ACHN (cell line): ENCODE measurements at regions not wholly inside any gene's neighbourhood (a gene's known extent, or its start where the extent isn't known, plus 50 kb on each side); places are given as distances from the start of the nearest gene placed in this dataset.

Experiments used
- DNase-seq: peaks from one replicate; pipeline ENCODE4 v3.0.0-alpha.2; 2015
- in situ Hi-C: cut with HindIII; loops from 2 replicates; pipeline ENCODE4 v1.10.0; 2017; ENCODE audit warnings: low sequenced_read_pairs, low pct_ligation_motif_present, low pct_unique_long_range_greater_than_20kb

GRCh38 chr3:25038271-25038670, 389.8 kb upstream of the RARB start:
- in situ Hi-C loops, result no loop called here
- no peak for DNase-seq

GRCh38 chr3:25038922-25039321, 389.1 kb upstream of the RARB start:
- no peak for DNase-seq
- in situ Hi-C loops, result no loop called here

- in situ Hi-C loops, result no loop called here
- DNase-seq, result no peak
Measured at GRCh38 chr3:25040748-25041147, 387.3 kb upstream of the RARB start.

GRCh38 chr3:25041871-25042584, 386.0 kb upstream of the RARB start:
- no peak for DNase-seq
- in situ Hi-C loops, result no loop called here

GRCh38 chr3:25043177-25043576, 384.9 kb upstream of the RARB start:
- no peak for DNase-seq
- in situ Hi-C loops, result no loop called here

- in situ Hi-C loops, result no loop called here
- DNase-seq, result no peak
Measured at GRCh38 chr3:25043749-25044148, 384.3 kb upstream of the RARB start.

GRCh38 chr3:25044762-25045710, 383.0 kb upstream of the RARB start:
- DNase-seq, result no peak
- in situ Hi-C loops, result no loop called here

GRCh38 chr3:25046911-25047771, 380.9 kb upstream of the RARB start:
- in situ Hi-C loops, result no loop called here
- DNase-seq, result no peak

- in situ Hi-C loops, result no loop called here
- DNase-seq, result no peak
Measured at GRCh38 chr3:25049304-25049703, 378.8 kb upstream of the RARB start.

GRCh38 chr3:25053360-25053759, 374.7 kb upstream of the RARB start:
- in situ Hi-C loops, result no loop called here
- no peak for DNase-seq

GRCh38 chr3:25056036-25056755, 371.9 kb upstream of the RARB start:
- in situ Hi-C loops, result no loop called here
- DNase-seq, result no peak

GRCh38 chr3:25056803-25057351, 371.2 kb upstream of the RARB start:
- in situ Hi-C loops, result no loop called here
- no peak for DNase-seq

GRCh38 chr3:25057379-25057778, 370.7 kb upstream of the RARB start:
- no peak for DNase-seq
- in situ Hi-C loops, result no loop called here

GRCh38 chr3:25064681-25065080, 363.4 kb upstream of the RARB start:
- in situ Hi-C loops, result no loop called here
- no peak for DNase-seq

GRCh38 chr3:25069970-25070369, 358.1 kb upstream of the RARB start:
- in situ Hi-C loops, result no loop called here
- DNase-seq, result no peak

- no peak for DNase-seq
- in situ Hi-C loops, result no loop called here
Measured at GRCh38 chr3:25071846-25072245, 356.2 kb upstream of the RARB start.

GRCh38 chr3:25073423-25073822, 354.6 kb upstream of the RARB start:
- DNase-seq, result no peak
- in situ Hi-C loops, result no loop called here

GRCh38 chr3:25074149-25074548, 353.9 kb upstream of the RARB start:
- DNase-seq, result no peak

More at GRCh38 chr3:25074149-25074548, 353.9 kb upstream of the RARB start:
- in situ Hi-C loops, result no loop called here
